GM19238 (cell line): ENCODE measurements at regions not wholly inside any gene's neighbourhood (a gene's known extent, or its start where the extent isn't known, plus 50 kb on each side); places are given as distances from the start of the nearest gene placed in this dataset.
"Not testable (repeated sequence)": the region's sequence is repeated elsewhere in the genome, so short reads cannot be mapped to it uniquely, and the experiment has no call there.

Source experiments
- DNase-seq: peaks from one replicate; pipeline ENCODE4 v3.0.0; 2011; ENCODE audit warnings: low spot score; ENCODE audit not compliant: insufficient read length

- no peak for DNase-seq
These were observed 61.5 kb downstream of the PRDM13 start for GRCh38 chr6:99668036-99668705.

DNA sequence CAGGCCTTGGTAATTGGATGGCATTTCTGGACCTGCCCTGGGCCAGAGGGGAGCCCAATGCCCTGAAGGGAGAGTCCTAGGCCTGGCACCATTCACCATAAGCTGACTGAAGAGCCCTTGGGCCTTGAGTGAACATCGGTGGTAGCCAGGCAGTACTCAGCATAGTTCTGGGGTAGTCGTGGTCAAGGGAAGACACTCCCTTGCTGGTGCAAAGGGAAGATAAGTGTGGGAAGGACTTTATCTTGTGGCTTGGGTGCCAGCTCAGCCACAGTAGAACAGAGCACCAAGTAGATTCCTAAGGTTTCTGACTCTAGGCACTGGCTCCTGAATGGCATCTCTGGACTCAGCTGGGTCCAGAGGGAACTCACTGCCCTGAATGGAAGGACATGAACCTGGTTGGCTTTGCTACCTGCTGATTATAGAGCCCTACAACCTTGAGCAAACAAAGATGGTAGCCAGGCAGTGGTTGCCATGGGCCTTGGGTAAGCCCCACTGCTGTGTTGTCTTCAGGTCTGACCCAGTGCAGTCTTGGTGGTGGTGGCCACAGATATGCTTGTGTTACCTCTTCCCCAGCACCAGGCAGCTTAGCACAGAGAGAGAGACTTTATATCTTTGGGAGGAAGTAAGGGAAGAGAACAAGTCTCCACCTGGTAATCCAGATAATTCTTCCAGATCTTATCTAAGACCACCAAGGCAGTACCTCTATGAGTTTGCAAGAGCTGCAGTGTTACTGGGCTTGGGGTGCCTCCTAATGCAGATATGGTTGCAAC is 83.5 kb downstream of the PRDM13 start:
- DNase-seq = no peak

- not testable (repeated sequence) for DNase-seq
These were observed 95.7 kb downstream of the PRDM13 start for GRCh38 chr6:99702287-99702686.

- DNase-seq = no peak
These were observed 102.4 kb downstream of the PRDM13 start for GRCh38 chr6:99709062-99709461.

- no peak for DNase-seq
These were observed 104.7 kb downstream of the PRDM13 start for GRCh38 chr6:99711302-99711701.

DNA sequence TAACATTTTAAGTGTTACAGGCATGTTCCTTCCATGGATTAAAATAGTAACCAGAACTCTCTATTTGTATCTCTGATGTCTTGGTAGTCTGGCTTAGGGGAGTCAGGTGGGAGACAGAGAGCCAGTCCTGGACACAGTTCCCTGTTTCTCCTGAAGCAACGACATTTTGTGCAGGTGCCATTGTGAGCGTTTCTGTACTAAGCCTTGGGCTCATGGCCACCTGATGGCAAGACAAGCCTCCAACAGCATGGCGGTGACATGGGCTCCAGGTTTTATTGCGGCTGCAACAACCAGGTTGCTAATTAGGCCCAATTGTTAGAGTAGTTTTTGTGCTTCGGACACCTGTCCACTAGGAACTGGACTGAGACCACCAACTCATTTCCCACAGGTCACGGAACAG is 105.3 kb downstream of the PRDM13 start:
- no peak for DNase-seq

DNA sequence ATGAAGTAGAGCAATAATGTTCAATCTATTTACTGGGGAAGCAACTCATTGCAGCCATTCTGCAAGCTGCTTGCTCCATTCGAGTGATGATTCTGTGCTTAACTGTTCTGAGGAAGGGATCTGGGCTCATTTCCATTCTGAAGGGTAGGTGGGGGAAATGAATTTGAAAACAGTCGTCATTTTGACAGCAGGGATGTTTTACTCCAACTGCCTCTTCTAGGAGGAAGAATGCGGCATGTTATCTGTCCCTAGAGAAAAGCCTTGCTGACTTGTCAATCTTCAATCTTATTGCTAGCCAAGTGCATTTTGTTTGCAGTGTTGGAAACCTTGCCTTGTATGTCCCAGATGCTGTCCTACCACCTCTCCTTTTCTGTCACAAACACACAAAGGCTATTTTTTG is 105.9 kb downstream of the PRDM13 start:
- no peak for DNase-seq

- not testable (repeated sequence) for DNase-seq
These were observed 115.4 kb downstream of the PRDM13 start for GRCh38 chr6:99722043-99722442.

DNA sequence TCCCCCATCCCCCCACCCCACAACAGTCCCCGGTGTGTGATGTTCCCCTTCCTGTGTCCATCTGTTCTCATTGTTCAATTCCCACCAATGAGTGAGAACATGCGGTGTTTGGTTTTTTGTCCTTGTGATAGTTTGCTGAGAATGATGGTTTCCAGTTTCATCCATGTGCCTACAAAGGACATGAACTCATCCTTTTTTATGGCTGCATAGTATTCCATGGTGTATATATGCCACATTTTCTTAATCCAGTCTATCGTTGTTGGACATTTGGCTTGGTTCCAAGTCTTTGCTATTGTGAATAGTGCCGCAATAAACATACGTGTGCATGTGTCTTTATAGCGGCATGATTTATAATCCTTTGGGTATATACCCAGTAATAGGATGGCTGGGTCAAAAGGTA is 123.6 kb downstream of the PRDM13 start:
- not testable (repeated sequence) for DNase-seq

- DNase-seq = no peak
These were observed 129.7 kb downstream of the PRDM13 start for GRCh38 chr6:99736302-99736701.

GRCh38 chr6:99739526-99739925 is 132.9 kb downstream of the PRDM13 start:
- DNase-seq = no peak

DNA sequence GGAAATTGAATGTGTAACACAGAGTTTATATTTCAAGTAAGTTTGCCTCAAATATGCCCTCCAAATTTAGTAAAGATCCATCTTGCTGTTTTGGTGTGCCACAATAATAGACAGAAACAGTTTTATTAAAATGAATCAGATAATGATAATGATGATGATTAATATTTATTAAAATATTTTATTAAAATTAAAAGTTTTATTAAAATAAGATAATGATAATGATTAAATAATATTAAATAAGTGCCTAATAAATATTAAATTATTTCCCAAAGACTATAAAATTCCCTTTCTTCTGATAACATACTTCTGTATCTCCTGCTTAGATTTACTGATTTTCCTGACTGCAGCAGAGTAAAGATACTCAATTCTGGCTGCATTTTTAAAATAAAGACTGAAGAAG is 134.5 kb downstream of the PRDM13 start:
- no peak for DNase-seq

DNA sequence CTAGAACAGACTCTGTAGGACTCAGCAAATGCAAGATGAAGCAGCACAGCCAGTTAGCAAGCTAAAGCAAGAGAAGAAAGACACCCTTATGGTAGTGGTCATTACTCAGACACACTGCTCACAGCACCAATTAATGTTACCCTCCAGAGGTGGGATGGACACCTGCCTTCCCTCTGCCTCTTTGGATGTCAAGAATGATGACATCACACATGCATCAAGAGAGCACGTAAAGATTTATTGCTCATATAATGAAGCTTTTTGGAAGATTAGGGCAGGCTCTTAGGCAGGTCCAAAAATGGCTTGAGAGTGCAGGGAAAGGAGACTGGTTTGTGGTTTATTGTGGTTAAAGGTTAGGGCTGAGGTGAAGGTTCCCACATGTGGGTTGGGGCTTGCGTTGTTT is 137.0 kb downstream of the PRDM13 start:
- DNase-seq = no peak

- DNase-seq = no peak
These were observed 139.0 kb downstream of the PRDM13 start for GRCh38 chr6:99745651-99746050.

- DNase-seq = no peak
These were observed 139.7 kb downstream of the PRDM13 start for GRCh38 chr6:99746261-99746895.

DNA sequence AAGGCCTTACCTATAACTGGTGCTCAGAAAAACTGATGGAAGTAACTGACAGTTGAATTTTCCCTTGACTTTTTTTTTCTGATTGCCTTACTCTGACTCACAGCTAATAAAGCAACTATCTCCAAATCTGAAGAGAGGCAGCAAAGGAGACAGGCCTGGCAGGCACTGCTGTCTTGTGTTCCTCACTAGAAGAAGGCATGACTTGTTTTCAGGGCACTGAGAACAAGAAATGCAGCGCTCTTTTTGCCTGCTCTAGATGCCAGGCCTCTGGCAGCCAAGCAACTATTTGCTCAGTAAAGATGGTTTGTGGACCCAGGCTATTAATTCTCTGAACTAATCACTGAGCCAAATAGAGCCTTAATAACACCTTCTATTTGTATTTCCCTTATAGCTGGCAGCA is 155.1 kb downstream of the PRDM13 start:
- DNase-seq = no peak

DNA sequence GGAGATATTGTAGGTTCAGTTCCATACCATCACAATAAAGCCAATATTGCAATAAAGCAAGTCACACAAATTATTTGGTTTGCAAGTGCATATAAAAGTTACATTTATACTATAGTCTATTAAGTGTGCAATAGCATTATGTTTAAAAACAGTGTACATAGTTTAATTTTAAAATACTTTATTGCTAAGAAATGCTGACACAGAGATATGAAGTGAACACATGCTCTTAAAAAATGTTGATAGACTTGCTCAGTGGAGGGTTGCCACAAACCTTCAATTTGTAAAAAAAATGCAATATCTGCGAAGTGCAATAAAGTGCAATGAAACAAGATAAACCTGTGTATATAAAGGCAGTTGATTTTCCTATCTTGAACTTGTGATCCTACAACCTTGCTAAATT is 161.5 kb downstream of the PRDM13 start:
- no peak for DNase-seq

DNA sequence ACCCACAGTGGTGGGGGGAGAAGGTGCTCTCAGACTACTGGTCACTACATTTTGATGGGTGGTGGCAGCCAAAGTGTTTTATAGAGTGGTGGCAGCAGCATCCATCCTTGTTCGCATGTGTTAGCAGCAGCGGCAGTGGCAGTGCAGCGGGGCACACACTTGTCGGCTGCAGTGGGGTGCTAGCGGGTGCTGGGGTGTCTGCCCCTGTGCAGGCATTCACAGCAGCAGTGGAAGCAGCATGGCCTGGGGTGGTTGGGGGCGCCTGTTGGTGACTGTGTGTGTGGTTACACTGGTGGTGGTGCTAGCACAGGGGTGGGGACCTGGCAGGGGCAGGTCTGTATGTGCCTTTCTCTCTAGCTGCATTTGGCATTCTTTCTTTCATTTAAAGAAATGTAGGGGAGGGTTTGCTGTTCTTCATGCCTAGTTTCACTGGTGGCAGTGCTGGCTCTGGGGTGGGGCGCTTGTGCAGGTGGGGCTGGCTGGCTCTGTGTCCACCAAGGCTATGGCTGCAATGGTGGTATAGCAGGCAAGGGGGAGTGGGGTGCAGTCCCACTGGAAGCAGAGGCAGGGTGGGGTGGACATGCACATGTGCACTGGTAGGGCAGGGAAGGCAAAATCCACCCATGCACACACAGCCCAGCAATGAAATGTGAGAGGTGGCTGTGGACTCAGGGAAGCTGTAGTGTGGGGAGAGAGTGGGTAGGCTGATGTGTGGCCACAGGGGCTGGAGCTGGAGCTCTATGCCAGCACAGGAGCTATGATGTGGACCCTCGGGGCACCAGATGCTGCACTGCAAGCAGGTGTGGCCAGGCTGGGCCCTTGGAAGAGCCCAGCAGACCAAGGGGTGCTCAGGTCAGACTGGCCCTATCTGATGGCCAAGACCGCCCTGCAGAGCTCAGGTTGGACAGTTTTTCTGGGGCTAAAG is 173.3 kb downstream of the PRDM13 start:
- DNase-seq = no peak

DNA sequence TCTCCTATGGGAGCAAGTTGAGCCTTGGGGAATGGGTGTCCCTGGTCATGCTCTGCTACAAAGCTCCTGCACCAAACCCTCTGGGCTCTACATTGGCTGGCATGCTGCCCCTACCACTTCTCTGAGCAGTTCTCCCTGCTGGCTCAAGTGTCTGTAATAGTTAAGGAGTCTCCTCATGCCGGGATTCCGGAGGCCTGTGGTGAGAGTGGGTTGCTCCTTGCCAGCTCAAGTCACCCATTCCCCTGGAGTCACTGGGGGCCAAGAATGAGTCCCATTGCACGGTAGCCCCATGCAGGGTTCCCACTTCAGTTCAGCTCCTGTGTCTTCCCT is 173.9 kb downstream of the PRDM13 start:
- no peak for DNase-seq

DNA sequence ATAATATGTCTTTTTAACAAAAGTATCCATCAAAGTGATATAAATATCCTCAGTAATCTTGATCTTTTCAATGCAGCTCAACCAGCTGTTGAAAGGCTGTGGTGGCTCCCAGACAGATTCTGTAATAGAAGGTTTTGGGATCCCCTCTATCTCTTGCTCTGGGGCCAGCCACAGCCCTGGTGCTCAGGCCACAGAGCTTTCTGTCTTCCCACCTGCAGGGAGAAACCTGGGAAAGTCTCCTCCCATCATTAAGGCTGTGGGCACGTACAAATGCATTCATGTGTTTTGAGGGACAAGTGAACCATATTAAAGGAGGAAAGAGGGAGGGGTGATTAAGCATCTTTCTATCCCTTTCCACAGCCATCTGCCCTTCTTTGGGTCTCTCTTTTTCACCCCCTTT is 183.1 kb downstream of the PRDM13 start:
- no peak for DNase-seq

DNA sequence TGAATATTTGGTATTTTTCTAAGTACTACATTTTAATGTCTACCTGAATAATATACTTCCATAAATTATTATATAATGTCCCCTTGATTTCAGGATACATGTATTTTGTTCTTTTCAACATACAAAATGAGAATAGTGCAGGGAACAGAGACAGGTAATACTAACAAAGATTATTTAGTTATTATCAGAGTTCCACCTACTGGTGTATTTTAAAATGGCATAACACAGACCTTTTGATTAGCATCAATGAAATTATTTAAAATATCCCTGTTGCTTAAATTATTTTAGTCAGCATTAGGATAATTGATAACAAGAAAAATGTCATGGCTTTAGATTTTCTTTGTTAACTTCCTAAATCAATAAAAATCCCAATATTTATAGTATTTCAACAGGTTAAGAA is 184.0 kb downstream of the PRDM13 start:
- no peak for DNase-seq

- no peak for DNase-seq
These were observed 192.2 kb downstream of the MCHR2 start for GRCh38 chr6:99801805-99802204.
